HG03103 (cell line): ENCODE measurements at regions not wholly inside any gene's neighbourhood (a gene's known extent, or its start where the extent isn't known, plus 50 kb on each side); places are given as distances from the start of the nearest gene placed in this dataset.
"Not testable (repeated sequence)": the region's sequence is repeated elsewhere in the genome, so short reads cannot be mapped to it uniquely, and the experiment has no call there.

ENCODE experiments used
- ATAC-seq: cut with Tn5 transposase; IDR thresholded peaks from one replicate; pipeline ENCODE4 v1.9.1; 2021; ENCODE audit warnings: low read depth; ENCODE audit not compliant: unreplicated experiment

DNA sequence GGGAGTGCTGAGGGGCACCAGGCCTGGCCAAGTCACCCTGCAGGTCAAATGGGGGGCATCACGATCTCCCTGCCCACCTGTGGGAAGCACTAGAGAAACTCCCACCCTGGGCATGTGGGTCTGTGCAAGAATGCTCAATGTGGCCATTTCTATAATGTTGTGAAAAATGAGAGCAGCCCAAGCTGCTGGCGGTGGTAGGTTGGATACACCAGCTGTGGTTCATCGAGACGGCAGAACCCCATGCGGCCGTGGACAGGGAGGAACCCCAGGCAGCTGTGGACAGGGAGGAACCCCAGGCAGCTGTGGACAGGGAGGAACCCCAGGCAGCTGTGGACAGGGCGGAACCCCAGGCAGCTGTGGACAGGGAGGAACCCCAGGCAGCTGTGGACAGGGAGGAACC is 129.1 kb downstream of the BRD1 start:
- not testable (repeated sequence) for ATAC-seq

DNA sequence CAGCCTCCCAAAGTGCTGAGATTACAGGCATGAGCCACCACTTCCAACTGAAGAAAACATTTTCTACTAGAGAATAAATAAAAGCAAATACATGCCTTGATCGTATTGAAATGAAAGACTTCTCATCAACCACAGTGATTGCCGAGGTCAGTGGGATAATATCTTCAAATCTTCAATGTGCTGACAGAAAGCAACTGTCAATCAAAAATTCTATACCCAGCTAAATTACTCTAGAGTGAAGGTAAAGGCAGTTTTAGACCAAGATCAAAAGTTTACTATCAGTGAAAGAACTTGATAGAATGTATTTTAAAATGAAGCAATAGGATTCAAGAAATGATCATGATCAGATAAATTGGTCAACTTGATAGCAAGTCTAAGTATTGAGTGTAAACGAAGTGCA is 130.6 kb downstream of the BRD1 start:
- no peak for ATAC-seq

DNA sequence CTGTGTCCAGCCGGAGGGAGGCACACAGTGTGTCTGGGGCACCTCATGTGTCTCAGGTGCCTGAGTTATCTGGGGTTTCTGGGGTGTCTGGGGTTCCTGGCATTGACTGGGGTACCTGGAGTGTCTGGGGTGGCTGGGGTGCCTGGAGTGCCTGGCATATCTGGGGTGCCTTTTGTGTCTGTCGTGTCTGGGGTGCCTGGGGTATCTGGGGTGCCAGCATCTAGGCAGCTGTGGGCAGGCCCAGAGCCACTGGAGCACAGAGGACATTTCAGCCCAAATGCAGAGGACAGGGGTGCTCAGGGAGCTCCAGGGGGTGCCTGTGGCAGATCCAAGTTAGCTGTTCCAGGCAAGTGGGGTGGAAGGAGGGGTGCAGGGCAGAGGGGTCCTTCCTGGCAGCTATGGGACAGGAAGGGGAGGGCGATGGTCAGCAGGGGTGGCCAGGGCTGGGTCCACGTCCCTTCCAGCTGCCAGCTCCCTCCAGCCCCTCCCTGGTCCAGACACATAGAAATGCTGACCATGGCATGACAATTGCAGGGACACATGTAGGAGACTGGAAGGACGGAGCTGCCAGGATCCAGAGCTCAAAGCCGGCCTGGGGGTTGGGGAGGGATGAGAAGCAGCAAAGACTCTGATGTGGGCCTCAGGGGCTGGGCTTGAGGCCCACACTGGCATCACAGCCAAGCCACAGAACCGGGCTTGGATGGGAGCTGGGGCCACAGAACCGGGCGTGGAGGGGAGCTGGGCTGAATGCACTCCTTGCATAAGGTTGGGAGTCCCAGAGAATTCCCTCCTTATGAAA is 133.0 kb downstream of the BRD1 start:
- ATAC-seq, result no peak

GRCh38 chr22:49693848-49694247 is 133.8 kb downstream of the BRD1 start:
- no peak for ATAC-seq

DNA sequence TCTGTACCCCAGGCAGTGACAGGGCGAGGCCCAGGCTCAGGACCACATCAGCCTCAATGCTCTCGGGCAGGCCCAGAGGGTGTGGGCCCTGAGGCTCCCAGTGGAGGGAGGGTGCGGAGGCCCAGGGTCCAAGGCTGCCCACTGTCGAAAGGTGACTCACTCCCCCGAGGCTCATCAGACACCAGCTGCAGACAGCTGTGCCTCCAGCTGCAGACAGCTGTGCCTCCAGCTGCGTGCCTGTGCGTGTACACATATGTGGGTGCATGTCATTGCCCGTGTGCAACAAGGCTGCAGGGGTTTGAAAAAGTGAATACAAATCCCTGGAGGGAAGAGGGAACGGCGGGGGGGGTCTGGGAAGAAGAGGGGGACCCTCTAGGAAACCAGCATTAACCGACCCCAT is 134.3 kb downstream of the BRD1 start:
- no peak for ATAC-seq

DNA sequence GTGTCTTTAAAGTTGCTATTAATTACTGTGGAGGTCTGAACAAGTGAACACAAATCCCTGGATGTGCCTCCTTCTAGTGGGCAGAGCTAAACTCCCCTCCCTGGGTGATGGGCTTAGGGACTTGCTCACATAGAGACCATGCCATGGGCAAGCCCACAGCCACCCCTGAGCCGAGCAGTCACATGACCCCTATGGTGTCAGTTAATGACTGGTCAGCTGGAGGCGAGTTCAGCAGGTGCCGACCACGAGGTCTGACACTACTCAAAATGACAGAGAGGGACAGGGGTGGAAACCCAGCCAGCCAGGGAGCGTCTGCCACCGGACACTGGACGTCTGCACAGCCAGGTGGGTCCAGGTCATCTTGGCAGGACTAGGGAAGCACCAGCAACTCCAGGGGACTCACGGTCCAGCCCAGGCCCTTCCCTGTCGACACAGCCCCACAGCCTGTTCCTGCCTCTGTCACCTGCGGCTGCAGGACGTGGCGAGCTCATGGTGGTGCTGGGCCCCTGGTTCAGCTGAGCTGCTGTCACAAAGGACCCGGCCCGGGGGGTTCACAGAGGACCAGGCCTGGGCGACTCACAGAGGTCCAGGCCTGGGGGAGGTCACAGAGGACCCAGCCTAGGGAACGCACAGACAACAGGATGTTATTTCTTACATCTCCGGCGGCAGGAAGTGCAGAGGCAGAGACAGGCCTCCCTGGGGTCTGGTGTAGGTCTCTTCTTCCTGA is 135.0 kb downstream of the BRD1 start:
- no peak for ATAC-seq

- ATAC-seq, result no peak
Measured at GRCh38 chr22:49691256-49691655, 136.4 kb downstream of the BRD1 start.

- ATAC-seq, result no peak
Measured at GRCh38 chr22:49690454-49690853, 137.2 kb downstream of the BRD1 start.

- ATAC-seq, result no peak
Measured at GRCh38 chr22:49689858-49690257, 137.8 kb downstream of the BRD1 start.

GRCh38 chr22:49689255-49689770 is 138.4 kb downstream of the BRD1 start:
- no peak for ATAC-seq

GRCh38 chr22:49688516-49689254 is 139.0 kb downstream of the BRD1 start:
- ATAC-seq, result no peak

DNA sequence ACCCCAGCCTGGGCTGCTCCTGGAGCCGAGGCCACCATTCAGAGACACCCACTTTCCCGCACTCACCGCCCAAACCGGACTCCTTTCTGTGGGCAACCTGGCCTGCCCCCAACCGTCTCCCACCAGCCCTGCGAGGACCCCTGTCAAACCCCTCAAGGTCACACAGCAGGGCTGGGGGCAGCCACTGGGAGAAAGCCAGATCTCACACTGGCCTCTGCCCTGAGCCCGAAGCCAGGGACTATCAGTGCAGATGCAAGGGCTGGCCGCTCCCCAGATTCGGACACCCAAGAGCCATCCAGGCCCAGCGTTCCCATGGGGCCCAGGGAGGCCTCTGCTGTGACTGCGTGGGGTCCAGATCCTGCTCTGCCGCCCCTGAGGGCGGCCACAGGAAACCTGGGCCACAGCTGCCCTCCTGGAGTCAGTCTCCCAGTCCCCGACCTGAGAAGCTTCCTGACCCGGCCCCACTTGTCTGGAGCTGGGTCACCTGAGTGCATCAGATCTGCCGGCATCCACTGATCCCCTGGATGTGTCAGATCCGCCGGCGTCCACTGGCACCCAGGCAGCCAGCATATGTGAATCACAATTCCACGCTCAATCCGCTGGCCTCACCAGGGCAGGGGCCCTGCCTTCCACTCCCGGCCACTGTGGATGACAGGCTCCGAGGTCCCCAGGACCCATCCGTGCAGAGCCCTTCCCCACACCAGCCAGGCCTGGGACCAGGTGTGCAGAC is 139.7 kb downstream of the BRD1 start:
- no peak for ATAC-seq

DNA sequence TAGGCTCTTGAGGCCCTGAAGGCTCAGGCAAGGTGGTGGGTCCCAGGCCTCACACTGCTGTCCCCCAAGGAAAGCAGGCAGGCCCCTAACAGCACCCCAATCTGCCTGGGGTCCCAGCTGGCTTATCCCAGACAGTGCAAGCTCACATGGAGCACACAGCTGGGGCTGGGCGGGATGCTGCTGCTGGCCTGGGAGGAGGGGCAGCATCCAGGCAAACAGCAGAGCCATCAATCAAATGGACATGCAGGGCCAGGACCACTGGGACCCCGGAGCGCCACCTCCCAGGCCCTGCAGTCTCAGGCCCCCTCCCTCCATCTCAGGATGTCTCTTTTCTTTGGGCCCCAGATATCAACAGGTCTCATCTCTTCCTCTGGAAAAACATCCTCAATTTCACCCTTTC is 140.3 kb downstream of the BRD1 start:
- no peak for ATAC-seq

DNA sequence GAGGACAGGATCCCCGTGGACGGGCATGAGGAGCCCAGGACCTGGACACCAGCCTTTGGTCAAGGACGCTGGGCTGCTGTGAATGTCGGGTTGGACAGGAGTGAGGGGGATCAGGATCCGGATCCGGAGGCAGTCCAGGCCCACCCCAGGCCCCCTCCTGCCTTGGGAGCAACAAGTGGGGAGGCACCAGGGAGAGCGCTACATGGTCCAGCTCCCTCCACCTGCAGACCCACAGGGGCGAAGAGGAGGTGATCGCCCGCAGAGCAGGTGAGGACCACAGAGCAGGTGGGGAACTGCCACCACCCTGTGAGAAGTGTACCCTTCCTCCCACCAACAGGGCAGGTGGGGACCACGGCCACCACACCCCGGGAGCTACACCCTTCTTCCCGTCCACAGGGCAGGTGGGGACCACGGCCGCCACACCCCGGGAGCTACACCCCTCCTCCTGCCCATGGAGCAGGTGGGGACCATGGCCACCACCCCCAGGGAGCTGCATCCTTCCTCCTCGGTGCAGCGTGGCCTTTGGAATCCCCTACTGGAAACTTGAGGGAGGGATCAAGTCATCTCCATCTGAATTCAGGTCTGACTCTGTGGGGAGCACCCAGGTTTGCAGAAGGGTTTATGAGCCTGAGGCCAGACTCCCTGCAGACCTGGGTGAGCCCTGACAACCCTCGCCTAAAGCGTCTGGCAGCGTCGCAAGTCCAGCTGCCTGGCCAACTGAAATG is 141.0 kb downstream of the BRD1 start:
- no peak for ATAC-seq

- ATAC-seq, result no peak
Measured at GRCh38 chr22:49685686-49686085, 142.0 kb downstream of the BRD1 start.

- no peak for ATAC-seq
Measured at GRCh38 chr22:49685116-49685515, 142.6 kb downstream of the BRD1 start.

DNA sequence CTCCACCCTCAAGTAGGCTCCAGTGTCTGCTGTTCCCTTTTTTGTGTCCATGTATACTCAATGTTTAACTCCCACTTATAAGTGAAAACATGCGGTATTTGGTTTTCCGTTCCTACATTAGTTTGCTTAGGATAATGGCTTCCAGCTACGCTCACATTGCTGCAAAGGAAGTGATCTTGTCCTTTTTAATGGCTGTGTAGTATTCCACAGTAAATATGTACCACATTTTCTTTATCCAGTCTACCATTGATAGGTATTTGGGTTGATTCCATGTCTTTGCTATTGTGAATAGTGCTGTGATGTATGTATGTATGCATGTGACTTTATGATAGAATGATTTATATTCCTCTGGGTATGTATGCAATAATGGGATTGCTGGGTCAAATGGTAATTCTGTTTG is 144.6 kb downstream of the BRD1 start:
- ATAC-seq, result no peak

- not testable (repeated sequence) for ATAC-seq
Measured at GRCh38 chr22:49680819-49681218, 146.9 kb downstream of the BRD1 start.

GRCh38 chr22:49678842-49679170 is 148.9 kb downstream of the BRD1 start:
- no peak for ATAC-seq
